GM21529 (cell line): ENCODE measurements at regions not wholly inside any gene's neighbourhood (a gene's known extent, or its start where the extent isn't known, plus 50 kb on each side); places are given as distances from the start of the nearest gene placed in this dataset.

ENCODE experiments used
- ATAC-seq: cut with Tn5 transposase; IDR thresholded peaks from one replicate; pipeline ENCODE4 v1.9.1; 2021; ENCODE audit not compliant: unreplicated experiment

DNA sequence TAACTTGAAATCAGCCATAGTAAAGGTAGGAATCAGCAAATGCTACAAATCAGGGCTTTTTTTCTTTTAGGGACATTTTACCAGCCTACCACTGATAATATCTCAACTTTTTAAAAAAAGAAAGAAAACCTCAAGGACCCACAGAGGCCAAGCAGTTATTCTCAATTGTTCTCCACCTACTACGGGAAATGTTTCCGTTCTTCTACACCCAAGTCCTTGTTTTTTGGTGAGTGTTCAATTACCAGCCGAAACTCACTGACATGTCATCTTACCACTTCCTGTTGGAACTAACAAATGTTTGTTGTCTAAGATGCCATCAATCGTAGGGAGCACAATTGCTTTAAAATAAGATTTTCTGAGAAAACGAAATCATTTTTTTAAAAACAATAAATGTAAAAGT, 50.2 kb upstream of the CDK1 start:
- no peak for ATAC-seq

DNA sequence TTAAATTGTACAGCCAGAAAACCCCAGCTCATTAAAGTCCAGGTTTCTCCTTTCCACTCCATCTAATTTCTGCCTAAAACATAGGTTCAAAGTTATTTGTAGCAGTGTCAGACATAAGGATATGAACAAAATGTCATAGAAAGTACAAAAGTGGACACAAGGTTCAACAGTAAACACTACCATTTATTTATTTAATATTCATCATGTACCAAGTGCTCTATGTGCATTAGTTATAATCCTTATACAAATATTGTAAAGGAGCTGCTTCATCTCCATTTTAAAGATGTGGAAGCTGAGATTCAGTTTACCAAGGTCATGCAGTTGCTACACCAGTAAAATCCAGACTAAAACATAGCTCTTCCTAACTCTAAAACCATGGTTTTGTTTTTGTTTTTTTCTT, 52.0 kb upstream of the CDK1 start:
- no peak for ATAC-seq

GRCh38 chr10:60722623-60723022, 55.7 kb upstream of the CDK1 start:
- no peak for ATAC-seq

DNA sequence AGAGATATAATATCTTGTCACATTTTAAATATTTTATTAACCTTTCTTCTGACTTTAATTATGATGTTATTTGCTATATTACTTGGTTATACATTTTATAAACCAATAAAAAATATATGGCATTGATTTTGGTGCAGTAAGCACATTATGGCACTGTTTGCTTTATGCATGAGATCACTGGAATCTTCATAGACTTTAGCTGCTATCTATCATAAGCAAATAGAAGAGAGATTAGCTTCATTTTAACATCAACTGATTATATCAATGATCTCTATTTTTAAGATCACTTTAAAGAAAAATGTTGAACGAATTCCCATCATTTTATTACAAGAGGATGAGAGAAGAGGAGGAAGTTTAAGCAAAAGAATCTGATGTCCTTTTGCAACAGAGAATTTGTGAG, 58.6 kb upstream of the CDK1 start:
- ATAC-seq = no peak

GRCh38 chr10:60718886-60719285, 59.4 kb upstream of the CDK1 start:
- no peak for ATAC-seq

- peak; percentile 83 for ATAC-seq
Observed at GRCh38 chr10:60717852-60718251, 60.4 kb upstream of the CDK1 start.

GRCh38 chr10:60714233-60714632, 64.0 kb upstream of the CDK1 start:
- ATAC-seq = peak; percentile 64

GRCh38 chr10:60711496-60711895, 66.8 kb upstream of the CDK1 start:
- no peak for ATAC-seq

- no peak for ATAC-seq
Observed at GRCh38 chr10:60710041-60710440, 68.2 kb upstream of the CDK1 start.

DNA sequence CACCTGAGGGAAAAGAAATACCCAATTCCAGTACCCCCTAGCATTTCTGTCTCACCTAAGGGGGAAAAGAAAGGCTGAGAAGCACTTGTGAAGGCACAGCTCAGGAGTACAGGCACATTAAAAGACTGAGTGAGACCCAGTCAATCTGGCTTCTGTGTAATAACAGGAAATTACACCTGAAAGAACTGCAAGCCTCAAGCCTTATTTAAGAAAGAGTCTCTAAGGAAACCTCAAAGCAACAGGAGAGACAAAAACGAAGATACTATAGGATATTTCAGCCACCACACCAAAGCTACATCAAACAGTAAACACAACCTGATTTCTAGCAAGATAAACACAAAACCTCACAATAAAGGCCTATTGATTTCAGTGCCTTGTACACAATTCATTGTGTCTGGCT, 69.6 kb upstream of the CDK1 start:
- no peak for ATAC-seq

GRCh38 chr10:60707841-60708240, 70.4 kb upstream of the CDK1 start:
- no peak for ATAC-seq

GRCh38 chr10:60706146-60706545, 72.1 kb upstream of the CDK1 start:
- ATAC-seq = no peak

- ATAC-seq = no peak
Observed at GRCh38 chr10:60705376-60705775, 72.9 kb upstream of the CDK1 start.

DNA sequence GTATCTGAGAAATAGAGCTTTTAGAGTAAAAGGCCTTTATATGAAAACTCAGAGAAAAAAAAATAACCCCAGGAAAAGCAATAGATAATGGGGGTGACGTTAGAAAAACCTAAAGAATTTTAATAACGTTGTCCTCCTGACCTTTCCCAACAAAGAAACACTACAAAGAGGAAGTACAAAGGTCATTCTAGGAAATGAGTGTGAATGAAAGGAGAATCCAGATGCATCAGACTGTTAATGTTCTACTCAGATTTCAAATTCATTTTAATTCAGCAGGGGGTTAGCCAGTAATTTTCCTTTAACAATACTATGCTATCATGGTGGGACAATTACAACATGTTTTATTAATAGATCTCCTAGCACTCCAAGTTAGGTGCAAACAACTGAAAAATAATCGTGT, 73.8 kb upstream of the CDK1 start:
- ATAC-seq = no peak

- no peak for ATAC-seq
Observed at GRCh38 chr10:60703266-60704041, 74.8 kb upstream of the CDK1 start.

DNA sequence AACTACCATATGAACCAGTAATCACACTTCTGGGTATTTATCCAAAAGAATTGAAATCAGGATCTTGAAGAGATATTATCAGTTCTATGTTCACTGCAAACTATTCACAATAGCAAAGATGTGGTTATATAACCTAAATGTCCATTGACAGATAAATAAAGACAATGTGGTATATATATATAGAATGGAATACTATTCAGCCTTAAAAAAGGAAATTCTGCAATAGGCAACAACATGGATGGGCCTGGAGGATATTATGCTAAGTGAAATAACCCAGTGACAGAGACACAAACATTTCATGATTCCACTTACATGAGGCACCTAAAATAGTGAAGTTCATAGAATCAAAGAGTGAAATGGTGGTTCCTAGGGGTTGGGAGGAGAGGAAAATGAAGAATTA, 90.6 kb upstream of the CDK1 start:
- ATAC-seq = no peak

DNA sequence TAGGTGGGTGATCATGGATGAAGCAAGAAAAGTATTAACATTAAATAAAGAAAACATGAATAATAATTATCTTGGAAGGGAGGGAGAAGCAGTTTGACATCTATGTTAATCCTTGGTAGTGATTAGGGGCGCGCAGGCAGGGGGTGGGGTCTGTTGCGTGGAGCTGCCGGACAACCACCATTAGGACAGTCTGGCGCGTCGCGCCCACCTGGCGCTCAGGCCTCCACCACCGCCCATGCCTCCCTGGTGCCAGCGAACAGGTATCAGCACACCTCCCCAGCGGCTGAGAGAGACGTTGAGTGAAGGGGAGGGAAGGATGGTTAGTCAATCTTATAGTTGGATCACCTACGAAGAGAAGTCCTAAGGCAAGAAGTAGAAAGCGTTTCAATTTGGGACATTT, 94.2 kb upstream of the CDK1 start:
- ATAC-seq = no peak

GRCh38 chr10:60681103-60681502, 97.2 kb upstream of the CDK1 start:
- no peak for ATAC-seq

GRCh38 chr10:60679388-60679990, 98.8 kb upstream of the CDK1 start:
- ATAC-seq = no peak

- ATAC-seq = no peak
Observed at GRCh38 chr10:60678978-60679377, 99.3 kb upstream of the CDK1 start.

DNA sequence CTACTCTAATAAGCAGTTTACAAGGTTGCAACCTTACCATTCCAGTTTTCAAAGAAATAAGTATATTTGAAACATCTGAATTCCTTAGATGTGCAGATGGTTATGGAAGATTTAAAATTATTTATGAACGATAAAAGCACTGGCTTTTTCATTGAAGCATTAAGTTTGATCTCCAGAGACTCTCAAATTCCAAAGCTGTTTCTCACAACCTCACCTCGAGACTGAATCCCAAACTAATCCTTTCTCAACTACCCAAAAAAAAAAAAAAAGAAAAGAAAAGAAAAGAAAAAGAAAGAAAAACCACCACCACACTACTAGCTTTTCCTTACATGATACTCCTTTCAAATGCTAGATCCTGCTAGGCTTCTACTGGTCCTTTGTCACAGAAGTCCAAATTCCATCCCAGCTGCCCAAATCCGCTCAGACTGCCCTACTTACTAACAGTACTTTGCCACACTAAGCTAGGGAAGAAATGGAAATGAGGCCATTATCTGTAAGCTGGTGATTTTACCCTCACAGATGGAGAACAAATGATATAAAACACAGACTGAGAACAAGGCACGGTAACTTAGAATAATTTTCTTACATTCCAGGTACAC, 100.6 kb upstream of the CDK1 start:
- ATAC-seq = no peak

- ATAC-seq = no peak
Observed at GRCh38 chr10:60675236-60675635, 103.0 kb upstream of the CDK1 start.

- no peak for ATAC-seq
Observed at GRCh38 chr10:60669501-60669900, 108.8 kb upstream of the CDK1 start.
